ENCODE measurements at regions not wholly inside any gene's neighbourhood (a gene's known extent, or its start where the extent isn't known, plus 50 kb on each side); places are given as distances from the start of the nearest gene placed in this dataset.

GRCh38 chr20:57896017-57896416 lies 186.2 kb upstream of the PMEPA1 start:
- no peak for DNase-seq (ENCODE audit: low read depth)

GRCh38 chr20:57895161-57895855 lies 185.5 kb upstream of the PMEPA1 start:
- no peak for DNase-seq (ENCODE audit: low read depth)

DNA sequence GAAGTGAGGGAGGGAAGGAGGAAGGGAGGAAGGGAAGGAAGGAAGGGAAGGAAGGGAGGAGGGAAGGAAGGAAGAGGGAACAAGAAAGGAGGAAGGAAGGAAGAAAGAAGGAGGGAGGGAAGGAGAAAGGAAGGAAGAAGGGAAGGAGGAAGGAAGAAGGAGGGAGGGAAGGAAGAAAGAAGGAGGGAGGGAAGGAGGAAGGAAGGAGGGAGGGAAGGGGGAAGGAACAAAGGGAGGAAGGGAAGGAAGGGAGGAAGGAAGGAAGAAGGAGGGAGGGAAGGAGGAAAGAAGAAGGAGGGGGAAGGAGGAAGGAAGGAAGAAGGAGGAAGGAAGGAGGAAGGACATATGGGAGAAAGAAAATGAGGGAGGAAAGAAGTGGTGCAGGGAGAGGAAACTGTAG lies 184.7 kb upstream of the PMEPA1 start:
- DNase-seq (ENCODE audit: low read depth): no peak

DNA sequence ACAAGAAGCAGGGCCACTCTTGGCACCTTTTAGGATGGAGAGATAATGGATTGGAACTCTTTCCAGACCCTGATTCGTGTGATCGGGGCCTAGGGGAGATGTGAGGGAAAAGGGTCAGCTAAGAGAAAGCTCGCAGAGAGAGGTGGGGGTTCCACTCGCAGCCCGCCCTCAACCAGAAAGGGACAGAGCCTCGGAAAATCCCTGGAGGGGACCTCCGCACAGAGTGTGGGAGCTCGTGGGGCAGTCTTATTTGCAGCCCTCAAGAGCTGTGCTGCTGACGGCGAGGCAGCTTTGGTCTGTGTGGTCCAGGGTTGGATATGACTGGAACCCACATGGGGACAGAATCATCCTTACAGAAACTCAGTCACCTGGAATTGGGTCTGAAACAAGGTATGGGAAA lies 184.3 kb upstream of the PMEPA1 start:
- no peak for DNase-seq (ENCODE audit: low read depth)

DNA sequence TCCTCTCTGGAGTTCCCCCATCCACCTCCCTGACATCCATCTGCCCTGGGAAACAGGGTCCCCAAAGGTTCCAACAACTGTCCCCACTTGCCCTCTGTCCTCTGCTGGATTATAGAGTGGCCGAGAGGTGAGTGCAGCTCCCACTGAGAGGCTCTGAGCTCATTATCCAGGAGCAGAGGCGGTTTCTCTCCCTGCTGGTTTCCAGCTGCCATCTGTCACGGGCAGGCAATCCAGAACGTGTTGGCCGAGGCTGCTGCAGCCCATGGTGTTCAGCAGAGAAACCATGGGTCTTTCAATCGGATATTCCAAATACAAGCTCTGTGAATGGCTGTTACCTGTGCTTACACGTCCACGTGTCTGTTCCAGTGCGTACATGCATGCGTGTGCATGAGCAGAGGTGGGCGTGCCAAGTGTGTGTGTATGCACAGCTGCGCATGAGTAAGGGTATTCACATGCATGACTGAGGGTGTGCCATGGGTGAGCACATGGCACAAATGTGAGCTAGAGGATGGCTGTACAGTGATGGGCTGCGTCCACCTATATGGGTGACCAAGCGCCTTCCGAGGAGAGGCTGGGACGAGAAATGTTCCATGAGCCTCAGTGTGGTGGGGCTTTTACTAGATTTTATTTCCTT lies 183.7 kb upstream of the PMEPA1 start:
- DNase-seq (ENCODE audit: low read depth): no peak

DNA sequence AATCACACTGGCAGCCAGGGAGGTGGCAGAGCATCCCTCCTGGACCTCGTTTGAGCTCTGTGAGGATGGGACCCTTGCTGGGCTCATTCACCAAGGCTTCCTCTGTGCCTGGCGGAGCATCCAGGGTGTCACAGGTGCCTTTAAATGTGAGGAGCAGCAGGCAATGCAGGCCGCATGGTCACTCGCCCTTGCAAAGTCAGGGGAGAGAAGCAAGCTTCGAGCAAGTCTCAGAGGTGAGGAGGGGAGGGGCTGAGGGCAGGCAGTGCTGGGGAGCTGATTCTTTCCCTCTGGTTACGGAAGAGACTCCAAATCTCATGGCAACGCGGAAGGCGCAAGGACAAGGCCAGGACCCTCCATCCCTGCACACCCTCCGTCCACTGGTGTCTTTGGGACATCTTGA lies 182.7 kb upstream of the PMEPA1 start:
- DNase-seq (ENCODE audit: low read depth): no peak

- DNase-seq (ENCODE audit: low read depth): no peak
These were observed 181.2 kb upstream of the PMEPA1 start for GRCh38 chr20:57891014-57891413.

DNA sequence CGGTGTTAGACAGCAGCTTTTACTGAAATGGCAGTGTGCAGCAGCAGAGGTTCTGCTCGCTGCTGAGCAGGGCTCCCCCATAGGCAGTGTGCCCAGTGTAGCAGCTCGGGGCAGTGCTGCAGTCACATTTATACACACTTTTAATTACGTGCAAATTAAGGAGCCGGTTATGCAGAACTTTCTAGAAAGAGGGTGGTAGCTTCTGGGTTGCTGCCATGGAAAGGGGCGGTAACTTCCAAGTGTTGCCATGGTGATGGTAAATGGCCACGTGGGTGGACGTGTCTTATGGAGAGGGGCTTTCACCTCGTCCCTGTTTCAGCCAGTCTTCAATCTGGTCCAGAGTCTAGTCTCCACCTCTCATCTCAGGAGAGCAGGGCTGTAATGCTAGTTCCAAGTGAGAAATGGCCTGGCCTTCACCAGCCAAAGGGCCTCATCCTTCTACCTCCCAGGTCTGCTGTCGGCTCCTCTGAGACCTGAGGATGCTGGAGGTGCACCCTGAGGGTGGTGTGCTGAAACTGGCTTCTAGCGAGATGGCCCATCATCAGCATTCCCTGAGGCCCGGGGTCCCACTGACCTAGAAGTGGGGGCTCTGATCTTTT lies 180.5 kb upstream of the PMEPA1 start:
- no peak for DNase-seq (ENCODE audit: low read depth)

DNA sequence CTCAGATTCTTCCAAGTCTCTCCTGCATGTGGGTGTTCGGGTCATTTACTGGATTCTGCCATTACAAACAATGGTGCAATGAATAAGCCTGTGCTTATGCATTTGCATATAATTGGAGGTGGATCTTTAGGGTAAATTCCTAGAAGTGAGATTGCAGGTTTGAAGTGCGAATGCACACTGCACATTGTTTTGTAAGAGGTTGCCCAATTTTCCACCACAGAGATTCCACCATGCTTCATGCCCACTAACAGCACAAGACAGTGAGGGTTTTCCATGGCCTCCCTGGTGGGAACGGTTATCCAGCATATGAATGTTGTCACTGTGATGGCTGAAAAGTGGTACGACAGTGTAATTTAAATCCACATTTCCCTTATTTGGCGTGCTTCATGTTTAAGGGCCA lies 178.8 kb upstream of the PMEPA1 start:
- DNase-seq (ENCODE audit: low read depth): no peak

- DNase-seq (ENCODE audit: low read depth): no peak
These were observed 175.1 kb upstream of the PMEPA1 start for GRCh38 chr20:57884956-57885355.

- no peak for DNase-seq (ENCODE audit: low read depth)
These were observed 173.9 kb upstream of the PMEPA1 start for GRCh38 chr20:57883761-57884160.

- DNase-seq (ENCODE audit: low read depth): no peak
These were observed 173.4 kb upstream of the PMEPA1 start for GRCh38 chr20:57883224-57883623.

GRCh38 chr20:57882451-57883161 lies 172.8 kb upstream of the PMEPA1 start:
- no peak for DNase-seq (ENCODE audit: low read depth)

DNA sequence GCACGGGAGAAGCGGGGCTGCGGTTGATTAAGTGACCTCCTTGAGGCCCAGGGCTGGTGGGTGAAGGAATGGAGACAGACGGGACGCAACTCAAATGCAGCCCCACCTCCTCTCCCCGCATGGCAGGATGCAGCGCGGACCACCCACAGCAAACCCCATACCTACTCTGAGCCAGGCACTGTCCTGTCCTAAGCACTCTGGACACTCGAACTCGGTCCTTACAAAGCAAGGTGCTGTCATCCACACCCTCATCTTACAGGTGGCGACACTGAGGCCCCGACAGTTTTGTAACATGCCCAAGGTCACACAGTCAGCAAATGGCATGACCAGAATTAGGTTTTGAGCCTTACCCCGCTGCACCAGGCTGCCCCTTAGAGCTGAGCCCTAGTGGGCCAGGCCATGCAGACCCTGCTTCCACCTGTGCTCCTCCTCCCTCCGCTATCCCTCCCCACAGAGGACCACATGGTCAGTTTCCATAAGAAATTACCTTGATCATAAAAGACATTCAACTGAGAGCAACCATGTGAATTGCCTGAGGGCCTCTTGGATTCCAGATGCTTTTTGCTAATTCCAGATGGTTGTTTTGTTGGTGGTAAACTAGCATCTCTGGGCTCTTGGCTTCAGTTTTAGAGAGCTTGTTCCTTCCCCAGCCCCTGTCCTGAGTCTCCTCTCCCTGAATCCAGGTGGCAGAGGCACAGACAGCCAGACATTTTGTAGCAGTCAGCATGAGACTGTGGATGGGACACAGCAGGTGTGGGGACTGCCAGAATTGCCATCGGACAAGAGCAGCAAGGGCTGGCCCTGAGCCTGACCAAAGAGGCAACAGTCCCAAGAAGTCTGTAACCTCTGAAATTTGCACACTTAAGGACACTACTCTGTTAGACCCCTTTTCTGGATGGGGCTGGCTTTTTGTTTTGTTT lies 171.9 kb upstream of the PMEPA1 start:
- DNase-seq (ENCODE audit: low read depth): no peak

- DNase-seq (ENCODE audit: low read depth): no peak
These were observed 170.7 kb upstream of the PMEPA1 start for GRCh38 chr20:57880571-57880892.

DNA sequence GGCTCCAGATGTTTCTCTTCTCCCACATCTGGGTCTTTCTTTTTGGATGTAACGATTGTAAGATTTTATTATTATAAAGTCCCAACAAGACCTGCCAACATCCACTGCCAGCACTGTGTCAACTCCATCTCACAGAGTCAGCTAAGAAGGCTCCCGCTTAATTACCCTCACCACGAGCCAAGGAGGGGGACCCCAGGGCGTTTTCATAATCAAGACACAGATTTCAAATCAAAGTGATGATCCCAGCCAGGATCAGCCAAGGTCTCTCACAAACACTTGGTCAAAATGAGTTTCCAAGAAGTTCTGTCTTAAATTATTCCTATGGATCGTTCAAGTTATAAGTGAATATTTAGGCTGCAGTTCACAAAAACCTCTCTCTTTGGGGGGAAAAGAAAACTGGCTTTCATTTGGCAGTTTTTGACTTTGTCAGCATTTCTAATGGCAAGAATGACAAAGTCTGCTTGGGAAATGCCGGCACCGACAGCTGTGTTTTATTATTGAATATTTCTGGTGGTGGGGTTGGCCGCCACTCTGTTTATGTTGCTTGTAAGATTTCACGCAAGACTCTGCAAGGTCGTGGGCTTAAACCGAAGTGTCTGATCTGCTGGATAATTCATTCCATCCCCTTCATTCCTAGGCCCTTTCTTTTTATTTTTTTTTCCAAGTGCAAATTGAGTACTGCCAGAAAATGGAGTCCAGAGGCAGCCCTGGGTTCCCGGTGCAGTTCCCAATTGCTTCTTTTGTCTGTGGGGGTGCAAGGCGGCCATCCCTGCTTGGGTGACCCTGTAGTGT lies 170.2 kb upstream of the PMEPA1 start:
- peak; percentile 11 for DNase-seq (ENCODE audit: low read depth)

GRCh38 chr20:57879437-57879778 lies 169.6 kb upstream of the PMEPA1 start:
- no peak for DNase-seq (ENCODE audit: low read depth)

DNA sequence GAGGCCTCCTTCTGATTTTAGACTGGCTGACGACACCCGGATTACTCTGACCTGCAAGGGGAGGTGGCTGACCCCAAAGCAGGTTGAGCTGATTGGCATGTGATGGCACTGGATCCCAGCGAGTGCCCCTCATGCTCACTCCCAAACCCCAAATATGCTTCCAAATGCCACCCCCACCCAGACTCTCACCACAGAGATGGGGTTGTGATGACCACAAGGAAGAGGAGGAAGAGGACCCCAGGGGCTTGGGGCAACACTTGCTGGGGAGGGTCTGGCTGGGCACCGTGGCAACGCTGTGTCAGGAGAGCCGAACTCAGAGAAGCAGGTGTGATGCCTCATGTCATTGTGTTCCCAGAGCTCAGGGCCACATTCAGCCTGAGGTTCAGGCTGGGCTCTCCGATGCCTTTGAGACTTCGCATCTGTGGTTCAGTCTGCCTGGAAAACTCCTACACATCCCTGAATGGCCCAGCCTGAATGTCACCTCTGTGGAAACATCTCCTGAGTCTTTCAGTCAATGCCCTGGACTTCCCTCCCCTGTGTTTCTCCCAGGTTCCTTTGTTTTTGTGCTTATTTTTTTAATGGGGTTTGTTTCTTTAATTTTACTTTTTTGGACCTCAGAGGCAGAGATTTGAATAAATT lies 169.1 kb upstream of the PMEPA1 start:
- no peak for DNase-seq (ENCODE audit: low read depth)

GRCh38 chr20:57877995-57878394 lies 168.2 kb upstream of the PMEPA1 start:
- no peak for DNase-seq (ENCODE audit: low read depth)

GRCh38 chr20:57877131-57877824 lies 167.5 kb upstream of the PMEPA1 start:
- no peak for DNase-seq (ENCODE audit: low read depth)
